ENCODE measurements at regions not wholly inside any gene's neighbourhood (a gene's known extent, or its start where the extent isn't known, plus 50 kb on each side); places are given as distances from the start of the nearest gene placed in this dataset.

DNA sequence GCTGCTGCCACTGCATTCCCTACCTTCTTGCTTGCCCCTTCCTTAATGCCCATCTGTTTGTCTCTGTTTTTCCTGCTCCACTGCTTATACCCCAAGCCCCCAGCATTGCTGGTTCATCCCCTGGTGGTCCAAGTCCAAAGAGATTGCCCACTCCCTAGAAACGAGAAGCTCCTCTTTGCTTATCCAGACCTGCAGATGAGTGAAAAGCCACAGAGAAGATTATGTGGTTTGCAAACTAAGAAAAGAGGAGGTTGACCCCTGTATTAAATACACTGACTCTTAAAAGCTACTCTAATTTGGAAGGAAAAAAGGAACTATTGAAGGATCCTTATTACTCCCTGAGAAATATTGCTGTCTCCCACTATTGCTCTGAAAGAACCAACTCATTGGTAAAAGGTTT, 146.8 kb upstream of the RAB4A start:
- TF ChIP-seq, protein P1, sequence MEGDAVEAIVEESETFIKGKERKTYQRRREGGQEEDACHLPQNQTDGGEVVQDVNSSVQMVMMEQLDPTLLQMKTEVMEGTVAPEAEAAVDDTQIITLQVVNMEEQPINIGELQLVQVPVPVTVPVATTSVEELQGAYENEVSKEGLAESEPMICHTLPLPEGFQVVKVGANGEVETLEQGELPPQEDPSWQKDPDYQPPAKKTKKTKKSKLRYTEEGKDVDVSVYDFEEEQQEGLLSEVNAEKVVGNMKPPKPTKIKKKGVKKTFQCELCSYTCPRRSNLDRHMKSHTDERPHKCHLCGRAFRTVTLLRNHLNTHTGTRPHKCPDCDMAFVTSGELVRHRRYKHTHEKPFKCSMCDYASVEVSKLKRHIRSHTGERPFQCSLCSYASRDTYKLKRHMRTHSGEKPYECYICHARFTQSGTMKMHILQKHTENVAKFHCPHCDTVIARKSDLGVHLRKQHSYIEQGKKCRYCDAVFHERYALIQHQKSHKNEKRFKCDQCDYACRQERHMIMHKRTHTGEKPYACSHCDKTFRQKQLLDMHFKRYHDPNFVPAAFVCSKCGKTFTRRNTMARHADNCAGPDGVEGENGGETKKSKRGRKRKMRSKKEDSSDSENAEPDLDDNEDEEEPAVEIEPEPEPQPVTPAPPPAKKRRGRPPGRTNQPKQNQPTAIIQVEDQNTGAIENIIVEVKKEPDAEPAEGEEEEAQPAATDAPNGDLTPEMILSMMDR (IDR thresholded peaks at IDR 0.05): no peak
- TF ChIP-seq POLR2A (IDR thresholded peaks at IDR 0.05): no peak
